Cardiac muscle cell (in vitro differentiated cells and primary cell): ENCODE measurements at regions not wholly inside any gene's neighbourhood (a gene's known extent, or its start where the extent isn't known, plus 50 kb on each side); places are given as distances from the start of the nearest gene placed in this dataset.
"Not testable (repeated sequence)": the region's sequence is repeated elsewhere in the genome, so short reads cannot be mapped to it uniquely, and the experiment has no call there.

Experiments used
- DNase-seq, 2 donors: peaks; one replicate each; pipeline versions ENCODE4 v3.0.0 to v3.0.0-alpha.2; 2010 to 2017; ENCODE audit warnings: low read depth in 1 of 2, low spot score in 1 of 2
- H3K27ac ChIP-seq: fragments of 200-600 bp; sonication (generic); 2 replicates; pipeline ENCODE4 v1.5.1; 2016
- H3K27me3 ChIP-seq: fragments of 200-600 bp; sonication (generic); 2 replicates; pipeline ENCODE4 v1.6.0; 2016; ENCODE audit warnings: control low read depth
- H3K36me3 ChIP-seq: fragments of 200-600 bp; sonication (generic); 2 replicates; pipeline ENCODE4 v1.5.1; 2016; ENCODE audit warnings: control low read depth
- H3K4me1 ChIP-seq: fragments of 200-600 bp; sonication (generic); 2 replicates; pipeline ENCODE4 v1.8.1; 2017; ENCODE audit warnings: low read depth, mild to moderate bottlenecking, mixed run types
- H3K4me3 ChIP-seq: fragments of 200-600 bp; sonication (generic); 2 replicates; pipeline ENCODE4 v1.5.1; 2016; ENCODE audit warnings: mild to moderate bottlenecking
- H3K9me3 ChIP-seq: fragments of 200-600 bp; sonication (generic); 2 replicates; pipeline ENCODE4 v1.5.1; 2017; ENCODE audit warnings: low read depth, mild to moderate bottlenecking, control low read depth
- TF ChIP-seq, protein P1 (sequence below): IDR thresholded peaks from 2 replicates; pipeline ENCODE4 v1.5.1; 2012; ENCODE audit warnings: low read depth, mild to moderate bottlenecking, low read length

- Histone ChIP-seq H3K27me3 (no peaks in the 10 kb centered on the region), H3K9me3 (no peaks in the 10 kb centered on the region), H3K4me3 (no peak overlapping the region), H3K4me1 (no peaks in the 10 kb centered on the region), H3K27ac (no peak overlapping the region), H3K36me3 (no peaks in the 10 kb centered on the region)
- DNase-seq: no peak
- TF ChIP-seq, protein P1, sequence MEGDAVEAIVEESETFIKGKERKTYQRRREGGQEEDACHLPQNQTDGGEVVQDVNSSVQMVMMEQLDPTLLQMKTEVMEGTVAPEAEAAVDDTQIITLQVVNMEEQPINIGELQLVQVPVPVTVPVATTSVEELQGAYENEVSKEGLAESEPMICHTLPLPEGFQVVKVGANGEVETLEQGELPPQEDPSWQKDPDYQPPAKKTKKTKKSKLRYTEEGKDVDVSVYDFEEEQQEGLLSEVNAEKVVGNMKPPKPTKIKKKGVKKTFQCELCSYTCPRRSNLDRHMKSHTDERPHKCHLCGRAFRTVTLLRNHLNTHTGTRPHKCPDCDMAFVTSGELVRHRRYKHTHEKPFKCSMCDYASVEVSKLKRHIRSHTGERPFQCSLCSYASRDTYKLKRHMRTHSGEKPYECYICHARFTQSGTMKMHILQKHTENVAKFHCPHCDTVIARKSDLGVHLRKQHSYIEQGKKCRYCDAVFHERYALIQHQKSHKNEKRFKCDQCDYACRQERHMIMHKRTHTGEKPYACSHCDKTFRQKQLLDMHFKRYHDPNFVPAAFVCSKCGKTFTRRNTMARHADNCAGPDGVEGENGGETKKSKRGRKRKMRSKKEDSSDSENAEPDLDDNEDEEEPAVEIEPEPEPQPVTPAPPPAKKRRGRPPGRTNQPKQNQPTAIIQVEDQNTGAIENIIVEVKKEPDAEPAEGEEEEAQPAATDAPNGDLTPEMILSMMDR: no peak
These were observed 84.4 kb upstream of the CD28 start for GRCh38 chr2:203621981-203622515.

GRCh38 chr2:203623096-203623495, 83.3 kb upstream of the CD28 start:
- H3K4me1 ChIP-seq: no peaks in the 10 kb centered on the region
- H3K9me3 ChIP-seq: no peaks in the 10 kb centered on the region
- H3K36me3 ChIP-seq: no peaks in the 10 kb centered on the region
- DNase-seq: peak in 1 of 2 donors; percentile 94
- H3K4me3 ChIP-seq: no peak overlapping the region
- no peaks in the 10 kb centered on the region for H3K27me3 ChIP-seq
- TF ChIP-seq, protein P1: no peak
- H3K27ac ChIP-seq: no peak overlapping the region

- no peak for DNase-seq
- no peaks in the 10 kb centered on the region for H3K9me3 ChIP-seq
- H3K4me3 ChIP-seq: no peak overlapping the region
- no peaks in the 10 kb centered on the region for H3K36me3 ChIP-seq
- no peak overlapping the region for H3K27ac ChIP-seq
- TF ChIP-seq, protein P1: no peak
- no peaks in the 10 kb centered on the region for H3K27me3 ChIP-seq
- H3K4me1 ChIP-seq: no peaks in the 10 kb centered on the region
These were observed 82.8 kb upstream of the CD28 start for GRCh38 chr2:203623661-203624060.

- Histone ChIP-seq H3K27me3 (no peaks in the 10 kb centered on the region), H3K9me3 (no peaks in the 10 kb centered on the region), H3K36me3 (no peaks in the 10 kb centered on the region), H3K4me3 (no peak overlapping the region), H3K4me1 (no peaks in the 10 kb centered on the region), H3K27ac (no peak overlapping the region)
- no peak for DNase-seq
- TF ChIP-seq, protein P1: no peak
These were observed 80.7 kb upstream of the CD28 start for GRCh38 chr2:203625701-203626100.

DNA sequence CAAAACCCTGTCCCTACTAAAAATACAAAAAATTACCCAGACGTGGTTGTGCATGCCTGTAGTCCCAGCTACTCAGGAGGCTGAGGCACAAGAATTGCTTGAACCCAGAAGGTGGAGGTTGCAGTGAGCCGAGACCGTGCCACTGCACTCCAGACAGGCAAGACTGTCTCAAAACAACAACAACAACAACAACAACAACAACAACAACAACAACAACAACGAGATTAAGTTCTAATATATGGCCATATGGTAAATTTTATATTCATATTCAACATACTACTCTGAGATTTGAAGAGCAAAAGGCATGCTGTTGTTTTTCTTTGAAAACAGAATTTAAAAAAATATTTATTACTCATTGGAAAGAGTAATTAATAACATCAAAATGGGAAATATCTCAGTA, 80.2 kb upstream of the CD28 start:
- H3K27me3 ChIP-seq, H3K27ac ChIP-seq, H3K4me3 ChIP-seq, DNase-seq, H3K4me1 ChIP-seq, H3K36me3 ChIP-seq, H3K9me3 ChIP-seq: not testable (repeated sequence)

DNA sequence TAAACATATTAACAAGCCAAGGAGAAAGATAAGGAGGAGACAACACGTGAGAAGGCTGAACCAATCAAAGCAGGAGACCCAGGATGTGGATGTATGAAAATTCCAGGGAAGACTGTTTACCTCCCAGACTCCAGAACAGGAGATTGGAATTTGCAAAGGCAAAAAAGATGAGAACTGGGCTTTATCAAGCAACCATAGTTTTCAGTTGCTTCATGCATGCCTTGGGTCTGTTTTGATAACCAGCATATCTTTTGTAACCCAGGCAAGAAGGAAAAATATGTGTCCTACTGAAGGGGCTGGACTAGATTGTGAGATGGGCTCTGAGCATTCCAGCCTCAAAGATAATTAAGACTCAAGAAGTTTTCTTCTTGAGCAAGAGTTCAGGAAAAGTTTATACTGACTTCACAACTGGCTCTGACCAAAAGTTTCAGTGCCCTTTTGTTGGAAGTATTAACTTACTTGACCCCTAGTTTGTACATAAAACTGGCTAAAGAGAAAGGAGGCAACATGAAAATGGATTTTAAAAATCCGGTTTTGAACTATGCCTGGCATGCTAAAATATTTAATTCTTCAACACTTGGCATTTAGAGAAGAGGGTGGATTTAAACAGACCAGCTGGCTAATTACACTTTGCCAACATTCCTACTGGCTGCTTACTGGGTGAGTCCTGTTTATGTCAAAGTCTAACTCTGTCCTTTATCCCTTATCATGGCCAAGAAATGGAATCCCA, 79.3 kb upstream of the CD28 start:
- Histone ChIP-seq H3K27me3 (no peaks in the 10 kb centered on the region), H3K27ac (no peak overlapping the region), H3K4me1 (no peaks in the 10 kb centered on the region), H3K9me3 (no peaks in the 10 kb centered on the region), H3K36me3 (no peaks in the 10 kb centered on the region), H3K4me3 (no peak overlapping the region)
- peak in 1 of 2 donors; percentile 93 for DNase-seq
- TF ChIP-seq, protein P1: no peak
